Hepatocyte (in vitro differentiated cells): ENCODE measurements at regions not wholly inside any gene's neighbourhood (a gene's known extent, or its start where the extent isn't known, plus 50 kb on each side); places are given as distances from the start of the nearest gene placed in this dataset.

Source experiments
- DNase-seq: peaks from one replicate; pipeline ENCODE4 v3.0.0-alpha.2; 2016; ENCODE audit warnings: low spot score
- H2AFZ ChIP-seq: fragments of 200-600 bp; sonication (generic); 2 replicates; pipeline ENCODE4 v1.6.0; 2016; ENCODE audit warnings: antibody characterized with exemption, mild to moderate bottlenecking
- H3K27ac ChIP-seq: fragments of 200-600 bp; sonication (generic); 2 replicates; pipeline ENCODE4 v1.5.1; 2016; ENCODE audit warnings: mild to moderate bottlenecking
- H3K27me3 ChIP-seq: fragments of 200-600 bp; sonication (generic); 2 replicates; pipeline ENCODE4 v1.6.1; 2016
- H3K36me3 ChIP-seq: fragments of 200-600 bp; sonication (generic); replicated peaks from 2 replicates; pipeline ENCODE4 v1.5.1; 2016; ENCODE audit warnings: low read depth; ENCODE audit not compliant: insufficient read depth
- H3K4me1 ChIP-seq: fragments of 200-600 bp; sonication (generic); 2 replicates; pipeline ENCODE4 v1.5.1; 2016; ENCODE audit warnings: mild to moderate bottlenecking, moderate library complexity; ENCODE audit not compliant: insufficient read depth
- H3K4me2 ChIP-seq: fragments of 200-600 bp; sonication (generic); 2 replicates; pipeline ENCODE4 v1.6.0; 2016
- H3K4me3 ChIP-seq: fragments of 200-600 bp; sonication (generic); 2 replicates; pipeline ENCODE4 v1.5.1; 2016; ENCODE audit warnings: mild to moderate bottlenecking
- H3K79me2 ChIP-seq: fragments of 200-600 bp; sonication (generic); 2 replicates; pipeline ENCODE4 v1.6.0; 2017; ENCODE audit warnings: mild to moderate bottlenecking
- H3K9me2 ChIP-seq: fragments of 200-600 bp; sonication (generic); replicated peaks from 2 replicates; pipeline ENCODE4 v1.6.0; 2017; ENCODE audit warnings: mild to moderate bottlenecking; ENCODE audit not compliant: insufficient read depth
- H3K9me3 ChIP-seq: fragments of 200-600 bp; sonication (generic); 2 replicates; pipeline ENCODE4 v1.5.1; 2016; ENCODE audit warnings: low read depth, mild to moderate bottlenecking
- H4K20me1 ChIP-seq: fragments of 200-600 bp; sonication (generic); 2 replicates; pipeline ENCODE4 v1.6.0; 2016; ENCODE audit warnings: mild to moderate bottlenecking; ENCODE audit not compliant: insufficient read depth, poor library complexity, severe bottlenecking
- EZH2 ChIP-seq: fragments of 200-600 bp; sonication (generic); IDR thresholded peaks from 2 replicates; pipeline ENCODE4 v1.6.1; 2016; ENCODE audit warnings: antibody characterized with exemption, mild to moderate bottlenecking, borderline replicate concordance
- EZH2phosphoT487 ChIP-seq: fragments of 200-600 bp; sonication (generic); IDR thresholded peaks from one replicate; pipeline ENCODE4 v1.6.1; 2018; ENCODE audit warnings: antibody characterized with exemption, mild to moderate bottlenecking, low read depth, moderate library complexity; ENCODE audit not compliant: unreplicated experiment, severe bottlenecking
- WGBS: methylation state at CpG from one replicate; pipeline ENCODE4 v1.1.6; 2016; ENCODE audit warnings: low lambda C conversion rate; ENCODE audit errors: missing lambda C conversion rate; 5-methylcytosine and 5-hydroxymethylcytosine counted together
- TF ChIP-seq, protein P1 (sequence below): fragments of 200-600 bp; sonication (generic); IDR thresholded peaks from 2 replicates; pipeline ENCODE4 v1.5.1; 2016; ENCODE audit warnings: antibody characterized with exemption, mild to moderate bottlenecking; ENCODE audit not compliant: poor library complexity

DNA sequence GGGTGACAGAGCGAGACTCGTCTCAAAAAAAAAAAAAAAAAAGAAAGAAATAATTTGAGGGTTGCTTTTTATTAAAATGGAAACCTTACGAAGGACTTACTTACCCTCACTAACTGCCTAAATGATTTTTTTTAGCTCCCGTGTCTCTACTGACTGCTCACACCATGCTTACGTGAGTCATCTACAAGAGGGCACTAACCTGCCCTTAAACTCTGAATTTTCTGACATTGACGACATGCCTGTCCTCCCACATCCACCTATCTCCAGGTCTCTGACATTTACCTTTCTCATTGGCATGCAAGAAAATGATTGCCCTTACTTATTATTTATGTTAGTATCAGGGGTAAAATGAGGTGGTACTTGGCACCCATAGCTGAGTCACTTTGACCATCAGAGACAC, 1286.3 kb upstream of the AUTS2 start:
- Histone ChIP-seq H3K4me1 (no peaks in the 10 kb centered on the region), H3K79me2 (no peaks in the 10 kb centered on the region), H3K27me3 (no peaks in the 10 kb centered on the region), H3K9me3 (no peaks in the 10 kb centered on the region), H3K4me3 (no peak overlapping the region), H3K27ac (no peak overlapping the region), H3K9me2 (no peaks in the 10 kb centered on the region), H3K4me2 (no peak overlapping the region), H4K20me1 (no peaks in the 10 kb centered on the region), H2AFZ (no peak overlapping the region), H3K36me3 (no peaks in the 10 kb centered on the region)
- 88% methylated on average over 6 of the region's 6 CpGs for WGBS
- TF ChIP-seq, protein P1, sequence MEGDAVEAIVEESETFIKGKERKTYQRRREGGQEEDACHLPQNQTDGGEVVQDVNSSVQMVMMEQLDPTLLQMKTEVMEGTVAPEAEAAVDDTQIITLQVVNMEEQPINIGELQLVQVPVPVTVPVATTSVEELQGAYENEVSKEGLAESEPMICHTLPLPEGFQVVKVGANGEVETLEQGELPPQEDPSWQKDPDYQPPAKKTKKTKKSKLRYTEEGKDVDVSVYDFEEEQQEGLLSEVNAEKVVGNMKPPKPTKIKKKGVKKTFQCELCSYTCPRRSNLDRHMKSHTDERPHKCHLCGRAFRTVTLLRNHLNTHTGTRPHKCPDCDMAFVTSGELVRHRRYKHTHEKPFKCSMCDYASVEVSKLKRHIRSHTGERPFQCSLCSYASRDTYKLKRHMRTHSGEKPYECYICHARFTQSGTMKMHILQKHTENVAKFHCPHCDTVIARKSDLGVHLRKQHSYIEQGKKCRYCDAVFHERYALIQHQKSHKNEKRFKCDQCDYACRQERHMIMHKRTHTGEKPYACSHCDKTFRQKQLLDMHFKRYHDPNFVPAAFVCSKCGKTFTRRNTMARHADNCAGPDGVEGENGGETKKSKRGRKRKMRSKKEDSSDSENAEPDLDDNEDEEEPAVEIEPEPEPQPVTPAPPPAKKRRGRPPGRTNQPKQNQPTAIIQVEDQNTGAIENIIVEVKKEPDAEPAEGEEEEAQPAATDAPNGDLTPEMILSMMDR = no peak
- TF ChIP-seq EZH2 (no peak), EZH2phosphoT487 (no peak)
- no peak for DNase-seq

DNA sequence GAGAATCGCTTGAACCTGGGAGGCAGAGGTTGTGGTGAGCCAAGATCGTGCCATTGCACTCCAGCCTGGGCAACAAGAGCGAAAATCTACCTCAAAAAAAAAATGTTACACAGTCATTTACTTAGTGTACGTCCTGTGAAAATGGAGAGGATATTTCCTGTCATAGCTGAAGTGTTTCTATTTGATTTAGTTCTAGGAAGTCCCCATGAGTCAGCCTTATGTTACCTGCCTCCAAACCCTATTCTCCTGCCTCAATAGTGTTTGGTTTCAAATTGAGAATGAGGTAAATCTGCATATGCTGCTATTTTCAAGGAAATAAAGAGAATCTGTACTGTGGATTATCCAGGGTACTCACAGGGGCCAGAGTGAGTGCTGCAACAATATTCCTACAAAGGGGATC, 1284.5 kb upstream of the AUTS2 start:
- WGBS = 92% methylated on average over 4 of the region's 4 CpGs
- H3K27me3 ChIP-seq = no peaks in the 10 kb centered on the region

DNA sequence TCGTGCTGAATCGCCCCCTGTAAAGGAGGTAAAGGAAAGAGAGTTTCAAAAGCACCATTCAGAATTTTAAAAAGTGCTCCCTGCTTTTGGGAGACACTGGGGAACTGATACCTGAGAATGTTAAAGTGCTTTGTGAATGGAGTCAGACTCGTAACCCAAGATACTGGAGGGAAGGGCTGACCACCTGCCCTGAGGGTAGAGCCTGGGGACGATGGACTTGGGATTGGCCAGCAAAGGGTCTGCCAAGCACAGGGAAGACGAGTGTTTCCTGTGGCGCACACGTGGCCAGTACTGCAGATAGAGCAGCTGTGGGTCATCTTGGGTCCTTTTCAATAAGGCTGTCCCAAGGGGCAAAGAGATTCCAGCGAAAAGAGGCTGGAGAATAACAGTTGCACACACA, 1284.1 kb upstream of the AUTS2 start:
- Histone ChIP-seq H3K4me3 (no peak overlapping the region), H3K4me2 (no peak overlapping the region), H3K4me1 (no peaks in the 10 kb centered on the region), H4K20me1 (no peaks in the 10 kb centered on the region), H3K9me2 (no peaks in the 10 kb centered on the region), H3K27ac (no peak overlapping the region), H3K36me3 (no peaks in the 10 kb centered on the region), H3K9me3 (no peaks in the 10 kb centered on the region), H3K27me3 (no peaks in the 10 kb centered on the region), H3K79me2 (no peaks in the 10 kb centered on the region), H2AFZ (no peak overlapping the region)
- no peak for DNase-seq
- TF ChIP-seq EZH2phosphoT487 (no peak), EZH2 (no peak)
- TF ChIP-seq, protein P1 = no peak
- 76% methylated on average over 8 of the region's 8 CpGs for WGBS

More for the DNA sequence above, 1284.5 kb upstream of the AUTS2 start:
- DNase-seq = no peak
- Histone ChIP-seq H3K79me2 (no peaks in the 10 kb centered on the region), H3K27ac (no peak overlapping the region), H3K4me3 (no peak overlapping the region), H4K20me1 (no peaks in the 10 kb centered on the region), H3K36me3 (no peaks in the 10 kb centered on the region), H3K4me1 (no peaks in the 10 kb centered on the region), H3K9me3 (no peaks in the 10 kb centered on the region), H3K4me2 (no peak overlapping the region), H3K9me2 (no peaks in the 10 kb centered on the region), H2AFZ (no peak overlapping the region)
- TF ChIP-seq, protein P1 = no peak

DNA sequence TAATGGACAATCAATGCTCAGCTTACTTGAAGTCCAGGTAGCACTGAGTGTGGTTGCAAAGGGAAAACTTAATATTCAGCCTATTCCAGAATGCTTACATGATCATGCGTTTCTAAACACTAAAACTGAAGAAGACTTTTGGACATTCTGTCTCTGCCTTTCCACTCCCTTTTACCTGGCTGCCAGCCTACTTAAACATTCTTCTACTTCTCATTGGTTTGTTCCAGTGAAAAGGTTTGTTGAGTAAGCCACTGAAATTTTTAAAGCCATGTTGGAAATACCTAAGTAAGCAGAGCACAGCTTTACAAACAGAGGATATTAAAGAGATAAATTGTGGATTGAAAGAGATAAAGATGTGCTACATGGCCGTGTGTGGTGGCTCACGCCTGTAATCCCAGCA, 1280.8 kb upstream of the AUTS2 start:
- TF ChIP-seq EZH2phosphoT487 = no peak
- TF ChIP-seq, protein P1 = no peak
- TF ChIP-seq EZH2 = no peak
- Histone ChIP-seq H3K4me3 (no peak overlapping the region), H4K20me1 (no peaks in the 10 kb centered on the region), H3K79me2 (no peaks in the 10 kb centered on the region), H3K4me1 (peaks cover 9% of the 10 kb centered on the region), H3K4me2 (no peak overlapping the region), H3K9me2 (no peaks in the 10 kb centered on the region), H2AFZ (no peak overlapping the region), H3K27me3 (no peaks in the 10 kb centered on the region), H3K27ac (no peak overlapping the region), H3K9me3 (no peaks in the 10 kb centered on the region), H3K36me3 (no peaks in the 10 kb centered on the region)
- DNase-seq = no peak
- 82% methylated on average over 3 of the region's 3 CpGs for WGBS
